GM12873 (cell line): ENCODE measurements at regions not wholly inside any gene's neighbourhood (a gene's known extent, or its start where the extent isn't known, plus 50 kb on each side); places are given as distances from the start of the nearest gene placed in this dataset.

Experiments
- CTCF ChIP-seq: IDR thresholded peaks from 2 replicates; pipeline ENCODE4 v1.5.1; 2012; ENCODE audit warnings: low read depth, mild to moderate bottlenecking, moderate library complexity, low read length, control low read depth; ENCODE audit not compliant: insufficient read depth; ENCODE audit errors: missing control alignments

GRCh38 chr13:76829572-76830327, 56.5 kb downstream of the KCTD12 start:
- TF ChIP-seq CTCF = no peak

GRCh38 chr13:76828316-76828741, 57.9 kb downstream of the KCTD12 start:
- TF ChIP-seq CTCF = no peak

- TF ChIP-seq CTCF = no peak
Observed at GRCh38 chr13:76826527-76826926, 59.7 kb downstream of the KCTD12 start.

- no peak for TF ChIP-seq CTCF
Observed at GRCh38 chr13:76825430-76825829, 60.8 kb downstream of the KCTD12 start.

- TF ChIP-seq CTCF = no peak
Observed at GRCh38 chr13:76823969-76824368, 62.2 kb downstream of the KCTD12 start.

- peak; percentile 27 for TF ChIP-seq CTCF
Observed at GRCh38 chr13:76822698-76823267, 63.4 kb downstream of the KCTD12 start.

GRCh38 chr13:76820759-76821158, 65.4 kb downstream of the KCTD12 start:
- TF ChIP-seq CTCF = no peak
